ENCODE measurements at regions not wholly inside any gene's neighbourhood (a gene's known extent, or its start where the extent isn't known, plus 50 kb on each side); places are given as distances from the start of the nearest gene placed in this dataset.

DNA sequence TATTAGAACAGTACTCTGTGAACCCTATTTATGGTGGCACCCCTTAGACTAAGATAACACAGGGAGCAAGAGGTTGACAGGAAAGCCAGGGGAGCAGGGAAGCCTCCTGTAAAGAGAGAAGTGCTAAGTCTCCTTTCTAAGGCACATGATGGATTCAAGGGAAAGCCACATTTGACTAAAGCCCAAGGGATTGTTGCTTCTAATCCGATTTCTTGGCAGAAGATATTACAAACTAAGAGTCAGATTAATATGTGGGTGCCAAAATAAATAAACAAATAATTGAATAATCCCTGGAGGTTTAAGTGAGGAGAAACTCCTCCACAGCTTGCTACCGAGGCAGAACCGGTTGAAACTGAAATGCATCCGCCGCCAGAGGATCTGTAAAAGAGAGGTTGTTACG is 333.2 kb downstream of the SOX11 start:
- Histone ChIP-seq H3K27me3 (replicated peaks; ENCODE audit: control insufficient read depth, insufficient read depth, low read length, poor library complexity, severe bottlenecking) (no peaks in the 10 kb centered on the region), H3K36me3 (ENCODE audit: control insufficient read depth, insufficient read depth, low read length) (no peaks in the 10 kb centered on the region), H3K9me3 (ENCODE audit: control insufficient read depth, low read length) (no peaks in the 10 kb centered on the region), H3K4me1 (ENCODE audit: control insufficient read depth, insufficient read depth, low read length, poor library complexity, severe bottlenecking) (no peaks in the 10 kb centered on the region), H3K4me3 (ENCODE audit: insufficient read depth, low read depth, low read length, poor library complexity, severe bottlenecking) (no peak overlapping the region), H3K27ac (ENCODE audit: insufficient read depth, low read length, poor library complexity, severe bottlenecking) (no peak overlapping the region)
- DNase-seq, result no peak

DNA sequence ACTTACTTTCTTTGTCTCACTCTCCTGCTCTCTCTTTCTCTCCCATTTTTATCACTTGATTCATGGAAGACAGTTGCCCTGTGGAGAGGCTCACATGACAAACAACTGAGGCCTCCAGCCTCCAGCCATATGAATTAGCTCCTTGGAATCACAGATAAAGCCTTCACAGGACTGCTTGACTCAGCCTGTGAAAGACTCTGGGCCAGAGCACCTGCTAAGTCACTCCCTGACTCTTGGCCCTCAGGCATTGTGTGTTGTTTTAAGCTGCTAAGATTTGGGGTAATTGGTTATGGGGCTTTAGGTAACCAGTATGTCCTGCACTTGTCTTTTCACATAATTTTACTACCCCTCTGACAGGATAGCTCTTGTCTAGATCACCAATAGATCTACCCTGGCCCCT is 334.9 kb downstream of the SOX11 start:
- Histone ChIP-seq H3K4me3 (ENCODE audit: insufficient read depth, low read depth, low read length, poor library complexity, severe bottlenecking) (no peak overlapping the region), H3K4me1 (ENCODE audit: control insufficient read depth, insufficient read depth, low read length, poor library complexity, severe bottlenecking) (no peaks in the 10 kb centered on the region), H3K27me3 (replicated peaks; ENCODE audit: control insufficient read depth, insufficient read depth, low read length, poor library complexity, severe bottlenecking) (no peaks in the 10 kb centered on the region), H3K36me3 (ENCODE audit: control insufficient read depth, insufficient read depth, low read length) (no peaks in the 10 kb centered on the region), H3K27ac (ENCODE audit: insufficient read depth, low read length, poor library complexity, severe bottlenecking) (no peak overlapping the region), H3K9me3 (ENCODE audit: control insufficient read depth, low read length) (no peaks in the 10 kb centered on the region)
- no peak for DNase-seq

DNA sequence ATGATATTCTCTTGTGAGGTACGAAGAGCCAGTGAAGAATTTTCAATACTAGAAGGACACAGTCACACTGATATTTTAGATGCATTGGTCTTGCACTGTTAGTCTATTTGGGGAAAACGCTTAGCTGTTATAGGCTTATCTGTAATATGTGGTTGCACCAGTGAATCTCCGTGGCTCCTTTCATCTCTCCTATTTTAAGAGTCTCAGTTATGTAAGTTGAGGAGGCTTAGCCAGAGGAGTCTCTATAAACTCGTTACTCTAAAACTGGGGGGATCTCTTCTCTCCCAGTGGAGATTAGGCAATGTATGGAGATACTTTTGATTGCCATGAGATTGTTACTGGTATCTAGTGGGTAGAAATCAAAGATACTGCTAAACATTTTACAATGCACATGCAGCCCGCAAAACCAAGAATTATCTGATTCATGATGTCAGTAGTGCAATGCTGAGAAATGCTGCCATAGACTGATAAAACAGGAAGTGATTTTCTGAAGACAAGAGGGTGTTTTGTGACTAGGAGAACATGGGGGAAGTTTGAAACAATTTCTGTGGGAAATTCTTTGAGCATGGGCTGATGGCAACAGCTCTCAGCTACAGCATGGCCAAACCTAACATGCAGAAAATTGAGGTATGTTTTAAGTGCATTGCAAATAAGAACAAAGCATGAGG is 339.1 kb downstream of the SOX11 start:
- Histone ChIP-seq H3K4me1 (ENCODE audit: control insufficient read depth, insufficient read depth, low read length, poor library complexity, severe bottlenecking) (no peaks in the 10 kb centered on the region), H3K27me3 (replicated peaks; ENCODE audit: control insufficient read depth, insufficient read depth, low read length, poor library complexity, severe bottlenecking) (no peaks in the 10 kb centered on the region), H3K4me3 (ENCODE audit: insufficient read depth, low read depth, low read length, poor library complexity, severe bottlenecking) (no peak overlapping the region), H3K27ac (ENCODE audit: insufficient read depth, low read length, poor library complexity, severe bottlenecking) (no peak overlapping the region), H3K36me3 (ENCODE audit: control insufficient read depth, insufficient read depth, low read length) (no peaks in the 10 kb centered on the region), H3K9me3 (ENCODE audit: control insufficient read depth, low read length) (no peaks in the 10 kb centered on the region)
- DNase-seq, result no peak

DNA sequence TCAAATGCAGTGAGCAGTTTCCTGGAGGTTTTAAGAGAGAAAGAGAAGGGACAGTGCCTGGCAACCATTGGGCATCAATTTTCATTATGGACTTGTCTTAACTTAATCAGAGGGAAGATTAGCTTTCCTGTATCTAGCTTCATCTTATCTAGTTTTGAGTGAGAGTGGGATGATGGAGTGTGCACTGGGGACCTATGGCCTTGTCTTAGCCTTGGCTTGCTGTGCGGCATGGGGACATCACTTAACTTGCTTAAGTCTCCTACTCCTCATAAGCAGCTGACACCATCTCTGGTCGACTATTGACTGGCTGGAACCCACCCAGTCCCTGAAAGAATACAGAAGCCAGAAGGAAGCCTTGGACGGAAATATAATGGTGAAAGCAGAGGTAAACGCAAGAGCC is 344.0 kb downstream of the SOX11 start:
- H3K9me3 ChIP-seq (ENCODE audit: control insufficient read depth, low read length), result no peaks in the 10 kb centered on the region
- H3K36me3 ChIP-seq (ENCODE audit: control insufficient read depth, insufficient read depth, low read length), result no peaks in the 10 kb centered on the region
- no peak for DNase-seq
- H3K27ac ChIP-seq (ENCODE audit: insufficient read depth, low read length, poor library complexity, severe bottlenecking), result no peak overlapping the region
- no peaks in the 10 kb centered on the region for H3K27me3 ChIP-seq (replicated peaks; ENCODE audit: control insufficient read depth, insufficient read depth, low read length, poor library complexity, severe bottlenecking)
- H3K4me1 ChIP-seq (ENCODE audit: control insufficient read depth, insufficient read depth, low read length, poor library complexity, severe bottlenecking), result no peaks in the 10 kb centered on the region
- no peak overlapping the region for H3K4me3 ChIP-seq (ENCODE audit: insufficient read depth, low read depth, low read length, poor library complexity, severe bottlenecking)

DNA sequence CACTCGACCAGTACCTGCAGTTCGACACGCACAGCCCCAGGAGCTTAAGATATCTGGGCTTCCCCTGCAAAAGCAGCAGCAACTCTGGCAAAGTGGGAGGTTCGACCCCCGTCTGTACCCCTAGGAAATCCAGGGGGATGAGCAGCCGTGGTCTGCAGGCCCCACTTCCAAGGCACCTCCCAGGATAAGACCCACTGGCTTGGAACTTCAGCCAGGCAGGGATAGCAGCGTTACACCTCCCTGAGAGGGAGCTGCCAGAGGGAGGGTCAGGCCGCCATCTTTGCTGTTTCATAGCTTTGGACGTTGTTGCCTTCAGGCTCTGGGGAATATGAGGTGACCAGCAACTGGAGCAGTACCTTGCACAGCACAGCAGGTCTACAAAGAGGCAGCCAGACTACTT is 351.1 kb downstream of the SOX11 start:
- no peak overlapping the region for H3K4me3 ChIP-seq (ENCODE audit: insufficient read depth, low read depth, low read length, poor library complexity, severe bottlenecking)
- no peaks in the 10 kb centered on the region for H3K36me3 ChIP-seq (ENCODE audit: control insufficient read depth, insufficient read depth, low read length)
- H3K27me3 ChIP-seq (replicated peaks; ENCODE audit: control insufficient read depth, insufficient read depth, low read length, poor library complexity, severe bottlenecking), result no peaks in the 10 kb centered on the region
- H3K9me3 ChIP-seq (ENCODE audit: control insufficient read depth, low read length), result peaks cover 4% of the 10 kb centered on the region
- no peak overlapping the region for H3K27ac ChIP-seq (ENCODE audit: insufficient read depth, low read length, poor library complexity, severe bottlenecking)
- DNase-seq, result no peak
- no peaks in the 10 kb centered on the region for H3K4me1 ChIP-seq (ENCODE audit: control insufficient read depth, insufficient read depth, low read length, poor library complexity, severe bottlenecking)

DNA sequence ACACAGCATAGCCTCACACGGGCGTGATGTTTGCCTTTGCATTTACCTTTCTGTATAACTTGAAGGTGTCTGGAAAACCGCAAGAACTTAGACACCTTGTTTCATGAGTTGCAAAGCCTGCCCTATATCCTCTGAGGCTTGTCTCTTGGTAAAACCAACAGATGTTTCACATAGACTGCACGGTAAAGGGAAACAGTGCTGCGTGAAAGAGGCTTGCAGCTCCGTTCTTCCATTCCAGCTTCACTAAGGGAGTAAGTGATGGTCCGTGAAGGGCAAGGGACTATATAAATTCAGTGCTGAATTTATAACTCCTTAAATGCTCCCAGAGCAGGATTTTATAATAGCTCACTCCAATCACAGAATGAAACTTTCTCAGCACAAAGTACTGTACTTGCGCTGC is 360.5 kb downstream of the SOX11 start:
- H3K27ac ChIP-seq (ENCODE audit: insufficient read depth, low read length, poor library complexity, severe bottlenecking), result no peak overlapping the region
- H3K27me3 ChIP-seq (replicated peaks; ENCODE audit: control insufficient read depth, insufficient read depth, low read length, poor library complexity, severe bottlenecking), result no peaks in the 10 kb centered on the region
- H3K9me3 ChIP-seq (ENCODE audit: control insufficient read depth, low read length), result no peaks in the 10 kb centered on the region
- no peak for DNase-seq
- H3K36me3 ChIP-seq (ENCODE audit: control insufficient read depth, insufficient read depth, low read length), result no peaks in the 10 kb centered on the region
- no peaks in the 10 kb centered on the region for H3K4me1 ChIP-seq (ENCODE audit: control insufficient read depth, insufficient read depth, low read length, poor library complexity, severe bottlenecking)
- H3K4me3 ChIP-seq (ENCODE audit: insufficient read depth, low read depth, low read length, poor library complexity, severe bottlenecking), result no peak overlapping the region

DNA sequence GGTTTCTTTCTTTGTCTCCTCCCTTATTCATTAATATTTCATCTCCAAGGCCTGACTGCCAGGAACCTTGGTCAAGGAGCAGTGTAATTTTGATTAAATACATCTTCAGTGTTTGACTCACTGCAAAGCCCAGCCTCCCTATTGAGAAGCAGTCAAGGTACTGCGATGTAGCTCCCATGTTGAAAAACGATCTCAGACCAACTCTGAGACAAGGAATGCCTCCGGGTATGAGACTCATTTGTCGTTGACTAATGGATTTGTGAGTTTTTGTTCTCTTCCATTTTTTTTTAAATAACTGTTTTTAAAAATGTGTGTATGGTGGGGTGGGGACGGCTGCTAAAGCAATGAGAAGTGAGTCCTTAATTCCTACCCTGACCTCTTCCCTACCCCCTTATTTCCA is 361.6 kb downstream of the SOX11 start:
- Histone ChIP-seq H3K27ac (ENCODE audit: insufficient read depth, low read length, poor library complexity, severe bottlenecking) (no peak overlapping the region), H3K4me3 (ENCODE audit: insufficient read depth, low read depth, low read length, poor library complexity, severe bottlenecking) (no peak overlapping the region), H3K4me1 (ENCODE audit: control insufficient read depth, insufficient read depth, low read length, poor library complexity, severe bottlenecking) (no peaks in the 10 kb centered on the region), H3K9me3 (ENCODE audit: control insufficient read depth, low read length) (no peaks in the 10 kb centered on the region), H3K36me3 (ENCODE audit: control insufficient read depth, insufficient read depth, low read length) (no peaks in the 10 kb centered on the region), H3K27me3 (replicated peaks; ENCODE audit: control insufficient read depth, insufficient read depth, low read length, poor library complexity, severe bottlenecking) (no peaks in the 10 kb centered on the region)
- DNase-seq, result no peak

DNA sequence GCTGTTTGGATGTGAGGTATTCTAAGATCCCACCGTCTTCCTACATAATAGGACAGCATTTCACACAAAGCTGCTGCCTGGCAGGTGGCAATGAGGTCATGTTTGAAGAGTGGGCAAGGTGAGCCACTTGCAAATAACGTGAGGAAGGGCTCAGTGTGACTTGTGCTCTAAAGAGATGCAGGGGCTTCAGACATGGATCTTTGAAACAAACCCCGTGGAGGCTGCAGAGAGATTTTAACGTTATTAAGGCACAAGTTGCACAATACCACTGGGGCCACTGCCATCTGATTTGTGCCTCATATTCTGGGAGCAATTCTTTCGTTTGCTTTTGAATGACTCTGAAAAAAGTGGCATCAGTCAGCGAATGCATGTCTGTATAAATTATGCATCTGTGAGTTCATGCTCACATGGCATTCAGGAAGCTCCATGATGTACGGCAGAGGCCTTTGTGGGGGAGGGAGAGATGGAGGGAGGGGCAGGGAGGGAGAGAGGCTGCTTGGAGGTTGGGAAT is 362.0 kb downstream of the SOX11 start:
- no peak for DNase-seq
- H3K27me3 ChIP-seq (replicated peaks; ENCODE audit: control insufficient read depth, insufficient read depth, low read length, poor library complexity, severe bottlenecking), result no peaks in the 10 kb centered on the region
- no peak overlapping the region for H3K4me3 ChIP-seq (ENCODE audit: insufficient read depth, low read depth, low read length, poor library complexity, severe bottlenecking)
- no peaks in the 10 kb centered on the region for H3K9me3 ChIP-seq (ENCODE audit: control insufficient read depth, low read length)
- no peaks in the 10 kb centered on the region for H3K4me1 ChIP-seq (ENCODE audit: control insufficient read depth, insufficient read depth, low read length, poor library complexity, severe bottlenecking)
- no peaks in the 10 kb centered on the region for H3K36me3 ChIP-seq (ENCODE audit: control insufficient read depth, insufficient read depth, low read length)
- no peak overlapping the region for H3K27ac ChIP-seq (ENCODE audit: insufficient read depth, low read length, poor library complexity, severe bottlenecking)

DNA sequence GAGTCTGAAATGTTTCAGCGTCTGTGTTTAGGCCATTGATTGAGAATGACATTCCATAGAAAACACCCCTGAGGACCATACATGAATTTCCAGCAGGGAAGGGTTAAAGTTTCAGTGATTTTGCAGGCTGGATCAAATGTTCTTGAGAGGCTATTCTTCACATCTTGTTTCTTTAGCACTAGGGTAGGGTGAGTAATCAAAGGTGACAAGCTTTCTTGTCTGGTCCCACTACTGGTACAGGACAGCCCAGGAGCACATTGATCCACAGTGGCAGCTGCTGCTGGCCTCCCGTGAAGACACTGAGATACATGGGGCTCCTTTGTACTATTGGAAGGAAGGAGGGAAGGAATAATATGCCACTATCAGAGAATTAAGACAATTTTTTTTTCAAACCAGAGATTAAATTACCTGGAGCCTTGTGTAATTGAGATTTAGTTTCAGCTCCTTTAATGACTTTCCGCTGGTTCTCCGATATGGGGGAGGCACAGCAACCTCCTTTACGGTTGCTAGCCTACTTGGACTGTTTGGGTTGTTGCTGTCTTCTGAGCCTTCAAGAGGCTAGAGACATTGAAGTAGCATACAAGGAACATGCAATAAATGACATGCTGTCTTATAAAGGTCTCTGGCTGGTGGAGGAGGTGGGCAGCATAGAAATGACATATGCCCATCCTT is 368.9 kb downstream of the SOX11 start:
- H3K36me3 ChIP-seq (ENCODE audit: control insufficient read depth, insufficient read depth, low read length), result no peaks in the 10 kb centered on the region
- no peaks in the 10 kb centered on the region for H3K27me3 ChIP-seq (replicated peaks; ENCODE audit: control insufficient read depth, insufficient read depth, low read length, poor library complexity, severe bottlenecking)
- H3K4me1 ChIP-seq (ENCODE audit: control insufficient read depth, insufficient read depth, low read length, poor library complexity, severe bottlenecking), result no peaks in the 10 kb centered on the region
- H3K4me3 ChIP-seq (ENCODE audit: insufficient read depth, low read depth, low read length, poor library complexity, severe bottlenecking), result no peak overlapping the region
- H3K9me3 ChIP-seq (ENCODE audit: control insufficient read depth, low read length), result no peaks in the 10 kb centered on the region
- no peak overlapping the region for H3K27ac ChIP-seq (ENCODE audit: insufficient read depth, low read length, poor library complexity, severe bottlenecking)
- DNase-seq, result no peak

DNA sequence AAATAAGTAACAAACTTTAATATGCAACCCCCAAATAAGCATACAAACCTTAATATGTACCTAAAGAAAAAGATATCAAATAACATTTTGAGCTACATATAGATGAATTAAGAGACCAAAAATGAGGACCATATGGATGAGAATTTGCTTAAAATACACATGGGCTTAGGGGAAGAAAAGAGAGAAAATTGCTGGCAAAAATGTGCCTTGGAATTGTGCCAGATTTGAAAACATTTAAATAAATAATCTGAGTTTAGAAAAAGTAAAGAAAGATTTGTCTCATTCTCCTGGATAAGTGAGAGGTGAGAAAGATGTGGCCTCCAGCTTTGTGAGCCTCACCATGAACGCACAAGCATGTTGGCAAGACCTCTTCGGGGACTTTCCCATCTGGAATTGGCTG is 372.6 kb downstream of the SOX11 start:
- Histone ChIP-seq H3K9me3 (ENCODE audit: control insufficient read depth, low read length) (no peaks in the 10 kb centered on the region), H3K36me3 (ENCODE audit: control insufficient read depth, insufficient read depth, low read length) (no peaks in the 10 kb centered on the region), H3K27ac (ENCODE audit: insufficient read depth, low read length, poor library complexity, severe bottlenecking) (no peak overlapping the region), H3K4me3 (ENCODE audit: insufficient read depth, low read depth, low read length, poor library complexity, severe bottlenecking) (no peak overlapping the region), H3K4me1 (ENCODE audit: control insufficient read depth, insufficient read depth, low read length, poor library complexity, severe bottlenecking) (no peaks in the 10 kb centered on the region), H3K27me3 (replicated peaks; ENCODE audit: control insufficient read depth, insufficient read depth, low read length, poor library complexity, severe bottlenecking) (no peaks in the 10 kb centered on the region)
- DNase-seq, result no peak

Measured in effector memory CD4-positive, alpha-beta T cell (primary cell).